Stromal cell of bone marrow (primary cell): ENCODE measurements at regions not wholly inside any gene's neighbourhood (a gene's known extent, or its start where the extent isn't known, plus 50 kb on each side); places are given as distances from the start of the nearest gene placed in this dataset.

Source experiments
- DNase-seq: peaks from one replicate; pipeline ENCODE4 v3.0.0-alpha.2; 2012; ENCODE audit warnings: low read depth

- no peak for DNase-seq
Measured at GRCh38 chr12:111196532-111196931, 172.4 kb downstream of the PHETA1 start.

GRCh38 chr12:111195316-111195715, 173.6 kb downstream of the PHETA1 start:
- DNase-seq, result no peak

DNA sequence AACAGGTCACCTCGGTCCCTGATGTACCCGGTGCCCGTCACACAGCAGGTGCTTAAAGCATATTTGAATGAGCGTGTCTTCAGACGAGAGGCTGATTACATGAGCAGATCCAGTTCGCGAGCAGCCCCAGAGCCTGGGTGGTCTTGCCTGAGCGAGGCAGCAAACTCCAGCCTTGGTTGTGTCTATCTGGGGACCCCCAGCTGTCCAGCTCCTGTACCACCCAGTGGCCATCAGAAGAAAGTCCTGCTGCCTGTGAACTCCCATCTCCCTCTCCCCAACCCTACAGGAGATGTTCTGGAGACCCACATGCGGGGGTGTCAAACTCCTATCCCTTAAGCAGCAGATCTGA, 174.2 kb downstream of the PHETA1 start:
- no peak for DNase-seq

DNA sequence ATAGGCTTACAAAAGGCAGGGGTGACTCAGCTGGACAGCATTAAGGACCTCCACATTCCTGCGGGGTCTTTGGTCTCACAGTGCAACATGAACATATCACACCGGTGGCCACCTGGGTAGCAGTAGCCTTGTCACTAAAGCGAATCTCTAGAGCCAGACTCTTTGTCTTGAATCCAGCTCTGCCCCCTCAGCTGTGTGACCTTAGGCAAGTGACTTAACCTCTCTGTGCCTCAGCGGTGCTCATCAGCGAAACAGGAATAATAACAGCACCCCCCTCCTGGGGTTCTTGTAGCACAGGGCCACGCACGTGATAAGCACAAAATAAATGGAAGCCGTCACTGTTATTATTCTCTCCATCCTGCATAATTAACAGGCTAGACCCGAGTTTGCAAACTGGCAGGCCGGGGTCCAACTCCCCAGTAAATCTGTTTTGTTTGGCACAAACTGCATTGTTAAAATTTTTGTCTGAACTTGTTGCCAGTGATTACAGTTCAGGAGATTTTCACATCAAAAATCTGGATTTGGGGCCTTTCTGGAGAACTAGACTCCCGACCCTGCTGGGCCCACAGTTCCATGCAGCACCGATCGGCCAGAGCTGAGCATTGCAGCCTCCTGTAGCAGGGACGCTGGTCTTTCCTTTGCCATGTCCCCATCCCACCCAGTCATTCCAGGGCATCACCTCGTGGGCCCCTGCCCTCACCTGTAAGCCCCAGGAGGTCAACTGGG, 174.8 kb downstream of the PHETA1 start:
- no peak for DNase-seq

DNA sequence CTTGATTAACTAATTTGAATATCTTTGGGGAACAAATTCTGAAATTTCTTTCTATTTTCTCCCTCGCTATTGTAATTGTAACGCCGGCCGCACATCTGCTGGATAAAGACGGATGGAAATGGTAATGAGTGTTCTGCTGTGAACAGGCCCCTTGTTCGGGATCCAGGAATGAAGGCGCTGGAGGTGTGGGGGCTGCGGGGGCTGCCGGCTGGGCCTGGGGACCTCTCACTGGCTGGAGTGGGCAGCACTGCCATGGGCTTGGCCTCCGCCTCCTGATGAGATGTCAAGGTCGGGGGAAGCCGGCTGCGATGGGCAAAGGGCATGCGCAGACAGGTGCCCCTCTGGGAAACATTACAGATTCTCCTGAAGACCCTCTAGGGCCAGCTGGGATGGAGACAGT, 175.4 kb downstream of the PHETA1 start:
- DNase-seq, result no peak

DNA sequence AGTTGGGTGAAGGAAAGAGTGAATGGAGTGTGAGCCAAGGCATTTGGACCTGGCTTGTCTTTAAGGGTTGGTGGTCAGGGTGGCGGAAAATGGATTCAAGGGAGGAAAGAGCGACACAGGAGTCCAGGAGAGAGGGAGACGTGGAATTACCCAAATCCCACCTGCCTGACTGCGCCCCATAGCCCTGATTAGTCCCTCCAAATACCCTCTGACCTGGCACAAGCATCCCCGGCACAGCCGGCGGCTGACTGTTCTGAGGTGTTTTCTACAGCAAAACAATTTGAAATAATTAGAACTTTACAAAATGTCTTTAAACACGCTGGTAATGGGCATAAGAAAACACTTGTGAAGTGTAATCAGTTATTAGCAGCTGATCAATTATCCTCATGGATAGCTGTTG, 175.8 kb downstream of the PHETA1 start:
- no peak for DNase-seq

DNA sequence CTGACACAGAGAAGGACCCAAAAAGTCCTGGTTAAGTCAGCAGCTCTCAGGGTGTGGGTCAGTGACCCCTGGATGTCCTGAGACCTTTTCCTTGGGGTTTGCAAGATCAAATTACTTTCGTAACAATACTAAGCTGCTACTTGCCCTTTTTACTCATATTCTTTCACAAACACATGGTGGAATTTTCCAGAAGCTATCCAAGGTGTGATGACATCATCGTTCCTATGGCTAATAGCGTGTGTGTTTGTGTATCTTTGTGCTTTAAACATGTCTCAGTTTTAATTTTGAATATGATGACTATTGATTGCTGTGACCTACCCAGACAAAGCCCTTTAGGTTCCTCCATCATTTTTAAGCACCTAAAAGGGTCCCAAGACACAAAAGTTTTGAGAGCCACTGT, 176.2 kb downstream of the PHETA1 start:
- DNase-seq, result no peak

- no peak for DNase-seq
Measured at GRCh38 chr12:111190741-111191526, 178.0 kb downstream of the PHETA1 start.

DNA sequence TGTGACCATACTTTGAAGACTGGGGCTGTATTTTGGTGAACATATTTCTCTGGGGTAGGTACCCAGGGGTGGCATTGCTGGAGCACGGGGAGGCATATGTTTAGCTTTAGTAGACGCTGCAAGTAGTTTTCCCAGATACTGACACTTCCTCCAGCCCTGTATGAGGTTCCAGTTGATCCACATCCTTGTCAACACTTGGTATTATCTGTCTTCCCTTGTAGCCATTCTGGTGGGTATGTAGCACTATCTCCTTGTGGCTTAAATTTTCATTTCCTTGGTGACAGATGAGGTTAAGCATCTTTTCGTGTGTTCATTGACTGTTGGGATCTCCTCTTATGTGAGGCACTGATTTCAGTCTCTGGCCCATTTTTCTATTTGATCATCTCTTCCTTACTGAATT, 179.1 kb downstream of the PHETA1 start:
- DNase-seq, result no peak

DNA sequence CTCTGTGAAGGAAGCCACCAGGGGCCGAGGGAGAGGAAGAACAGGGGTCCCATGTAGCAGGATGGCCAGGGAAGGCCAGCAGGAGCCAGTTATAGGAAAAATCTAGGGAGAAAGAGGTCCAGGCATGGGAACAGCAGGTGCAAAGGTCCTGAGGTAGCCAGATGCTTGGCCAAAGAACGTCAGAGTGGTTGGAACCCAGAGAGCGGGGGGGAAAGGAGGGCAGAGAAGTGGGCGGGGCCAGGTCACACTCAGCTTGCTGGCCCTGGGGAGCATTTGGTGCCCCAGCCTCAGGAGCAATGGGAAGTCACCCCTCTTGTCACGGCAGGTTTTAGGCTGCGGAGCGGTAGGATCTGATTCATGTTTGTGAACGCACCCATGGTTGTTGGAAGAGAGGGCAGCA, 180.5 kb downstream of the PHETA1 start:
- DNase-seq, result no peak

GRCh38 chr12:111186347-111186746, 182.5 kb downstream of the PHETA1 start:
- DNase-seq, result no peak

GRCh38 chr12:111185889-111186227, 183.0 kb downstream of the PHETA1 start:
- DNase-seq, result no peak

DNA sequence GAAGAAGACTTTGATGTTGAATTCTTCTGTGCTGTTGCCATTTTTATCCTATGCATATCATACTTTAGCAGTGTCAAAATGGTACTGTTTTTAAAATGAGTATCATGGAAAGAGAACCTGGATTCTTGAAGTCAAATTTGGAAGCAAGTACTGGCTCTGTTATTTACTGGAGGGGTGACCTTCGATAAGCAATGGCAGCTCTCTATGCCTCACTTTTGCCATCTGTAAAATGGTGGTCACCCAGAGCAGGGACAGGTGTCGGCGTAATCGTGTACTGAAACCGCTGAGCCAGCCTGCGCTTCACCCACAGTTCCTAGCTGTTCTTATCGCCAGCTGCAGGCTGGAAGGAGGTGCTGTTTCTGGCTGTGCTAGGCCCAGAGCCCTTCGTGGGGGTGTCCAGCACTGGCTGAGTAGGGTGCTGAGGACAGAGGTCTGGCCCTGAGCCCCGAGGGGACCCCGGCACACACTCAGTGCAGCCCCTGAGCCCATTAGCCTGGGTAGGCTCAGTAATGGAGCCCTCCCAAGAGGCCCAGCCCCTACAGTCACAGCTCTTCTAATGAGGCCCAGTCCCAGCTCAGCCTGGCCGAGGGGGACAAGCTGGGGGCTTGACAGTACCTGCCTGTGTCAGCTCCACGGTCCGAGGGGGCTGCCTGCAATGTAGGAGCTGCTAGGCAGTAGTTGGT, 183.5 kb downstream of the PHETA1 start:
- DNase-seq, result no peak

GRCh38 chr12:111184161-111184560, 184.7 kb downstream of the PHETA1 start:
- DNase-seq, result no peak

GRCh38 chr12:111183094-111183493, 185.8 kb downstream of the PHETA1 start:
- DNase-seq, result no peak

DNA sequence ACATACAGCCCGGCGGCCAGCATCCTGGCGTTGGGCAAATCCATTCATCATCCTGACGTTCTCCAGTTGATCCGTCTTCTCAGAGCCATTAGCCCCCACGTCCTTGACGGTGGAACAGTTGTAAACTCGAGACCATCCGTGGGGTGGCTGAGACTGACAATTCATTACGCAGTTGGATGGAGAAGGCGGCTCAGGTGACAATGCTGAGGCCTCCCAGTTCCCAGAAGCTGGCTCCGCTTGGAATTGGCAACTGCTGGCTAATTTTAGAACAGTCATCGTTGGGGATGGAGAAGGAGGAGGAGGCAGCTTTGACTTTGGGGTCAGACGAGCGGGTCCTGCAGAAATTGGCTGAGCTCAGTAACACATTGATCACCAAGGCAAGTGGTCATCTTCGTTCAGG, 186.5 kb downstream of the PHETA1 start:
- DNase-seq, result no peak

GRCh38 chr12:111181143-111181726, 187.7 kb downstream of the PHETA1 start:
- peak; percentile 1 for DNase-seq

DNA sequence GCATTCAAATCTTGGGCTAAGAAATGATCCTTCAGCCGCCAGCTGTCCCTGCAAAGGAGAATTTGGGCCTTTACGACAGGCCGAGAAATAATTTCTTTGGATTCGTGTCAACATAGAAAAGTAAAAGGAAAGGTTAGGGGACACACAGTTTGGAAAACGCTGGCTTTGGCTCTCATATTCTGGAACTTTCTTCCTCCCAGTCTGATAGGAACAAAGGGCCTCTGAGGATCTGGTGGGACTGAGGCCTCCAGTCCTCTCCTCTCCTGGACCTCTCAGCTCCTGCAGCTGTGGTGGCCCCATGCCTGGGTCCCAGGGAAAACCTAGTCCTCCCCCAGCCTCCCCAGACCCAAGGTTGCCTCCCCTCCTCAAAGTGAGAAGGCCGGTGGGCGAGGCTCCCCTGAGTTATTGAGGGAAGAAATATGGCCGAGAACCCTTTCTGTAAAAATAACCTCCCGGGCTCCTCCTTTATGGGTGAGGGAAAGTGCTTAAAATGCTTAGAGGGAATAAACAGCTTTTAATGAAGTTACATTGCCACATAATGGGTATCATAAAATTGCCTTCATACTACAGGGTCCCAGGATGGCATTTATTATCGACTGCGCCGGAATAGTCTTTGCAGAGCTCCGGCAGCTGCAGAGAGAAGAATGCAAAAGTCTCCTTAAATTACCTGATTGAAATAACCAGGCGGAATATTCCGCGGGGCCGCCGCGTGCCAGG, 188.3 kb downstream of the PHETA1 start:
- no peak for DNase-seq

DNA sequence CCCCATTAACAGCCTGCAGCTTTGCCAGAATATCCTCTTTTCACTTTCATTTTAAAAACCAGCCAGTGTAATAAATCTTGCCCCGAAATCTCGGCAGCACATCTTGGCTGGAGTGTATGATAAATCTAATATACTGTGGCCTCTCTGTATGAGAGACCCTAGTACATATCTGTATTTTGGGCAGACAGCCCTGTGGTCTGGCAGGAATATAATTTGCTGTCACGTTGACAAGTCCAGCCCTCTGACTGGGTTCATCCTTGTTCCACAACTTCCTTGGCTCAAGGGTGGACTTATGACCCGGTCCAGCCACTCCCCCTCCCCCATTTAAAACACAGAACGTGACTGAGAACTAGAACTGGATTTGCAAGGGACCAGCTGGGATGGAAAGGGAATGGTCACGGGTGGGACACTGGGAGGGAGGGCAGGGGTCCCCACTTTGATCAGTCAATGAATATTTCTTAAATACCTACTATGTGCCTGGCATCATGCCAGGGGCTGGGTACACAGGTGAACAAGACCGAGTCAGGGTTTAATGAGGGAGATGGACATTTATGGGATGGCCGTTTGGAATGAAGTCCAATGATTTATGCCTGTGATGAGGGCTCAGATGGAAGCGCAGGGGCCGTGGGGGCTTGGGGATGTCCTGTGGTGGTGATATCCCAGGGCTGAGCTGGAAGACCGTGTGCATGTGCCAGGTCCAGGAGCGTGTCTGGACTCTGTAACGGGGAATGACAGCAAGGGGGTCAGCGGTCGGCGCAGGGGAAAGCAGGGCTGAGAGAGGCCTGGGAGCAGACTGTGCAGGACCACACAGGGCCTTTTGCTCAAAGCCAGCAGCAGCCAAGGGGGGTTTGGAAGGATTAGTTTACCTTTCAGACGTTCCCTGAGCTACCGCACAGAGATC, 190.5 kb downstream of the PHETA1 start:
- DNase-seq, result no peak

DNA sequence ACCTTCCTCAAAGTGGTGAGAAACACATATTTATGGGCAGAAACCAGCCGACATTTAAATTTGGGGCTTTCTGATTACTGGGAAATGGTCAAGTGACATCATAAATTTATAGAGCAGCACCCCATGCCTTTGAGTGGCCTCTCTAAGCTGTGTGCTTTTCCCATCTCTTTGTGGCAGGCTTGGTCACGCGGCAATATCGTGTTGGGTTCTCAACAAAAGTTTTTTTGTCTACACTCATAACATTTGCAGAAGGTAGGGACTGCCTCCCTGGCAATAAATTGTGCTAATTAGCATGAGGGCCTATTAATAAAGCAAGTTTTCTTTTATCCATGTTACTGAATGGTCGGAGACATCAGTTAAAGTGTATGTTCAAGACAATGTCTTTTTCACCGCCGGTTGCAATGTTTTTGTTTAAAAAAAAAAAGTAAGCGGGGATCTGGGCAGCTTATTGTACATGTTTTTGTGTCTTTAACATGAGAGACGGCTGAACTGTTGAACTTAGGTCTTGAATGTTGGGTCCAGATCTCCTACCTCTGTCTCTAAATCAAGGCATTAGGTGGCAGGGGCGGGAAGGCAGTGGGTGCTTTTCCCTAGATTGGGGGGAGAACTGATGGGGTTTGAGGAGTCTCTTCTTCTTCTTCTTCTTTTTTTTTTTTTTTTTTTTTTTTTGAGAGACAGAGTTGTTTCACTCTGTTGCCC, 193.3 kb downstream of the PHETA1 start:
- DNase-seq, result no peak

DNA sequence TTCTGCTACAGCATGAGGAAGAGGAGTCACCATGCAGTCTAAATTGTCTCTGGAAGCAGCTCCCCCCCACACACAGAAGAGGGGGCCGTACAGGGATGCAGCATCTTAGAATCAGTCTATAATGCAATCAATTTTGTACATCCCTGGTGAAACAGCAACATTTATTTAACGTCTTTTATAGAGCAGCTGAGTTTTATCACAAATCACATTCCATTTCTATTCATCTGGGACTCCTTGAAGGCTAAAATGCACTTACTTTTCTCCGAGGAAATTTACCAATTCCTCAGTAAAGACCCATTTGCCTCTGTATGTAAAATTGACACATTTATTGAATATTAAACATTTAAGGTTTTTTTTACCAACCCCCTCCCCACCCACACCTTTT, 193.9 kb downstream of the PHETA1 start:
- DNase-seq, result no peak
